ENCODE measurements at regions not wholly inside any gene's neighbourhood (a gene's known extent, or its start where the extent isn't known, plus 50 kb on each side); places are given as distances from the start of the nearest gene placed in this dataset.

GRCh38 chr18:2114765-2115164, 456.5 kb downstream of the METTL4 start:
- no peak for TF ChIP-seq EZH2 (IDR thresholded peaks at IDR 0.05)
- TF ChIP-seq POLR2AphosphoS5 (IDR thresholded peaks at IDR 0.05; ENCODE audit: borderline replicate concordance, low read depth, low read length) = no peak
- no peak for TF ChIP-seq FOXP2 (optimal IDR thresholded peaks at IDR 0.05; ENCODE audit: control extremely low read depth, extremely low read length, insufficient read depth)
